GM13977 (cell line): ENCODE measurements at regions not wholly inside any gene's neighbourhood (a gene's known extent, or its start where the extent isn't known, plus 50 kb on each side); places are given as distances from the start of the nearest gene placed in this dataset.
A peak's percentile ranks its signal among the peaks of the same experiment; 100 is the strongest.

Experiments used
- DNase-seq: peaks from one replicate; pipeline ENCODE4 v3.0.0; 2012; ENCODE audit warnings: low spot score
- CTCF ChIP-seq: IDR thresholded peaks from 2 replicates; pipeline ENCODE4 v1.5.1; 2012; ENCODE audit warnings: mild to moderate bottlenecking, control low read depth; ENCODE audit not compliant: insufficient read depth; ENCODE audit errors: extremely low read depth, missing control alignments
- in situ Hi-C: fragments of 300-500 bp; cut with MboI; formaldehyde crosslinking; loops from one replicate; pipeline ENCODE4 v1.12.0; 2022; ENCODE audit warnings: low sequenced_read_pairs, low pct_unique_long_range_greater_than_20kb, mixed read lengths, inconsistent platforms; ENCODE audit not compliant: unreplicated experiment

GRCh38 chr16:48003206-48003907 is 152.4 kb downstream of the ABCC12 start:
- no peak for TF ChIP-seq CTCF
- DNase-seq = no peak
- in situ Hi-C loops = no loop called here

GRCh38 chr16:48001324-48001895 is 154.4 kb downstream of the ABCC12 start:
- no peak for TF ChIP-seq CTCF
- in situ Hi-C loops = no loop called here
- no peak for DNase-seq

- DNase-seq = no peak
- no peak for TF ChIP-seq CTCF
- in situ Hi-C loops = no loop called here
Observed at GRCh38 chr16:48000622-48001021, 155.2 kb downstream of the ABCC12 start.

GRCh38 chr16:47999595-47999994 is 156.2 kb downstream of the ABCC12 start:
- TF ChIP-seq CTCF = no peak
- in situ Hi-C loops = loop anchor here (10.0 kb wide), 1 partner anchor 45 kb away; no protein-coding TSS in a partner anchor
- no peak for DNase-seq

GRCh38 chr16:47995354-47995753 is 160.4 kb downstream of the ABCC12 start:
- no peak for DNase-seq
- in situ Hi-C loops = loop anchor here (10.0 kb wide), 1 partner anchor 49 kb away; no protein-coding TSS in a partner anchor
- peak; percentile 8 for TF ChIP-seq CTCF

GRCh38 chr16:47991491-47991890 is 164.3 kb downstream of the ABCC12 start:
- no peak for DNase-seq
- in situ Hi-C loops = loop anchor here (10.0 kb wide), 1 partner anchor 53 kb away; no protein-coding TSS in a partner anchor
- TF ChIP-seq CTCF = no peak
